CD4-positive, CD25-positive, alpha-beta regulatory T cell (primary cell): ENCODE measurements at regions not wholly inside any gene's neighbourhood (a gene's known extent, or its start where the extent isn't known, plus 50 kb on each side); places are given as distances from the start of the nearest gene placed in this dataset.

Experiments
- ATAC-seq, 2 donors: fragments of 150-1000 bp; cut with Tn5 transposase; one replicate each; pipeline ENCODE4 v1.10.0; 2021; ENCODE audit warnings: low read depth in 2 of 2, moderate number of reproducible peaks in 2 of 2, moderate library complexity in 1 of 2
- DNase-seq, 3 donors: peaks; one replicate each; pipeline versions ENCODE4 v3.0.0 to v3.0.0-alpha.2; 2012 to 2022; ENCODE audit warnings: mixed read lengths in 1 of 3
- H3K27ac ChIP-seq: one replicate; pipeline ENCODE4 v1.7.0; 2013; ENCODE audit warnings: mild to moderate bottlenecking, low read length; ENCODE audit not compliant: insufficient read depth, poor library complexity, severe bottlenecking
- H3K27me3 ChIP-seq: one replicate; pipeline ENCODE4 v1.7.0; 2013; ENCODE audit warnings: low read length; ENCODE audit not compliant: control insufficient read depth, insufficient read depth
- H3K36me3 ChIP-seq: one replicate; pipeline ENCODE4 v1.7.0; 2013; ENCODE audit warnings: mild to moderate bottlenecking, low read length, moderate library complexity; ENCODE audit not compliant: control insufficient read depth, insufficient read depth
- H3K4me1 ChIP-seq: 2 replicates; pipeline ENCODE4 v1.7.0; 2013; ENCODE audit warnings: mild to moderate bottlenecking, low read length; ENCODE audit not compliant: insufficient read depth, control insufficient read depth, poor library complexity, severe bottlenecking
- H3K4me3 ChIP-seq: one replicate; pipeline ENCODE4 v1.7.0; 2013; ENCODE audit warnings: low read depth, mild to moderate bottlenecking, low read length, moderate library complexity
- H3K9me3 ChIP-seq, 2 experiments: 1 replicate in 1 of 2; 2 replicates in 1 of 2; pipeline ENCODE4 v1.7.0; 2013; ENCODE audit warnings: low read length in 2 of 2, mild to moderate bottlenecking in 1 of 2, moderate library complexity in 1 of 2; ENCODE audit not compliant: control insufficient read depth in 2 of 2
- H3K27ac Mint-ChIP-seq, 3 donors: one replicate each; pipeline ENCODE4 v1.8.0; 2020 to 2022; ENCODE audit warnings: mild to moderate bottlenecking in 3 of 3, mixed read lengths in 3 of 3, moderate library complexity in 2 of 3
- H3K27me3 Mint-ChIP-seq: one replicate; pipeline ENCODE4 v1.8.0; 2022; ENCODE audit warnings: mild to moderate bottlenecking, mixed read lengths
- H3K36me3 Mint-ChIP-seq: one replicate; pipeline ENCODE4 v1.8.0; 2020; ENCODE audit warnings: mixed read lengths
- H3K4me1 Mint-ChIP-seq, 4 donors: one replicate each; pipeline ENCODE4 v1.8.0; 2020 to 2022; ENCODE audit warnings: mixed read lengths in 4 of 4, mild to moderate bottlenecking in 1 of 4
- H3K4me3 Mint-ChIP-seq, 4 donors: one replicate each; pipeline ENCODE4 v1.8.0; 2020 to 2022; ENCODE audit warnings: mild to moderate bottlenecking in 4 of 4, mixed read lengths in 4 of 4, moderate library complexity in 3 of 4
- H3K9me3 Mint-ChIP-seq, 7 donors: one replicate each; pipeline ENCODE4 v1.8.0; 2020 to 2022; ENCODE audit warnings: mixed read lengths in 7 of 7, mild to moderate bottlenecking in 3 of 7, moderate library complexity in 2 of 7

- Mint-ChIP-seq H3K27me3 (peaks cover 4% of the 10 kb centered on the region), H3K27ac (no peak overlapping the region), H3K36me3 (no peaks in the 10 kb centered on the region), H3K4me3 (no peak overlapping the region), H3K4me1 (no peaks in the 10 kb centered on the region), H3K9me3 (peaks cover 0 to 12% (median 5%) of the 10 kb centered on the region in 7 donors)
- no peaks in the 10 kb centered on the region for H3K36me3 ChIP-seq
- DNase-seq (no peak), ATAC-seq (no peak)
- H3K27me3 ChIP-seq, result no peaks in the 10 kb centered on the region
- no peak overlapping the region for H3K27ac ChIP-seq
- H3K4me1 ChIP-seq, result no peaks in the 10 kb centered on the region
- no peak overlapping the region for H3K4me3 ChIP-seq
- no peaks in the 10 kb centered on the region for H3K9me3 ChIP-seq
Observed at GRCh38 chr10:83801983-83802382, 337.3 kb upstream of the GHITM start.

GRCh38 chr10:83806717-83807116, 332.6 kb upstream of the GHITM start:
- no peak overlapping the region for H3K4me3 Mint-ChIP-seq
- H3K4me1 Mint-ChIP-seq, result no peaks in the 10 kb centered on the region
- peaks cover 0 to 17% (median 6%) of the 10 kb centered on the region in 7 donors for H3K9me3 Mint-ChIP-seq
- H3K9me3 ChIP-seq, result no peaks in the 10 kb centered on the region
- DNase-seq (no peak), ATAC-seq (no peak)
- no peak overlapping the region for H3K4me3 ChIP-seq
- no peaks in the 10 kb centered on the region for H3K4me1 ChIP-seq
- no peak overlapping the region for H3K27ac Mint-ChIP-seq
- H3K36me3 ChIP-seq, result no peaks in the 10 kb centered on the region
- H3K27me3 Mint-ChIP-seq, result peaks cover 9% of the 10 kb centered on the region
- no peak overlapping the region for H3K27ac ChIP-seq
- H3K36me3 Mint-ChIP-seq, result no peaks in the 10 kb centered on the region
- no peaks in the 10 kb centered on the region for H3K27me3 ChIP-seq

GRCh38 chr10:83809001-83809400, 330.3 kb upstream of the GHITM start:
- Mint-ChIP-seq H3K36me3 (no peaks in the 10 kb centered on the region), H3K27me3 (peaks cover 9% of the 10 kb centered on the region), H3K27ac (no peak overlapping the region), H3K9me3 (peaks cover 0 to 6% (median 2%) of the 10 kb centered on the region in 7 donors), H3K4me1 (no peaks in the 10 kb centered on the region), H3K4me3 (no peak overlapping the region)
- Histone ChIP-seq H3K4me1 (no peaks in the 10 kb centered on the region), H3K27ac (no peak overlapping the region), H3K36me3 (no peaks in the 10 kb centered on the region), H3K27me3 (no peaks in the 10 kb centered on the region), H3K4me3 (no peak overlapping the region), H3K9me3 (no peaks in the 10 kb centered on the region)
- DNase-seq, result no peak
- ATAC-seq, result no peak

GRCh38 chr10:83816942-83817341, 322.4 kb upstream of the GHITM start:
- Histone ChIP-seq H3K27ac (no peak overlapping the region), H3K4me1 (no peaks in the 10 kb centered on the region), H3K9me3 (no peaks in the 10 kb centered on the region), H3K4me3 (no peak overlapping the region), H3K27me3 (no peaks in the 10 kb centered on the region), H3K36me3 (no peaks in the 10 kb centered on the region)
- Mint-ChIP-seq H3K9me3 (peaks cover 0 to 7% (median 0%) of the 10 kb centered on the region in 7 donors), H3K36me3 (no peaks in the 10 kb centered on the region), H3K27me3 (no peaks in the 10 kb centered on the region), H3K4me3 (no peak overlapping the region), H3K4me1 (no peaks in the 10 kb centered on the region), H3K27ac (no peak overlapping the region)
- DNase-seq, result no peak
- ATAC-seq, result no peak

GRCh38 chr10:83817797-83818196, 321.5 kb upstream of the GHITM start:
- no peaks in the 10 kb centered on the region for H3K27me3 Mint-ChIP-seq

GRCh38 chr10:83819609-83820008, 319.7 kb upstream of the GHITM start:
- Histone ChIP-seq H3K9me3 (no peaks in the 10 kb centered on the region), H3K36me3 (no peaks in the 10 kb centered on the region), H3K4me3 (no peak overlapping the region), H3K27ac (no peak overlapping the region), H3K4me1 (no peaks in the 10 kb centered on the region), H3K27me3 (no peaks in the 10 kb centered on the region)
- Mint-ChIP-seq H3K36me3 (no peaks in the 10 kb centered on the region), H3K27ac (no peak overlapping the region), H3K4me3 (no peak overlapping the region), H3K9me3 (peaks cover 0 to 7% (median 2%) of the 10 kb centered on the region in 7 donors), H3K27me3 (no peaks in the 10 kb centered on the region), H3K4me1 (no peaks in the 10 kb centered on the region)
- ATAC-seq (no peak), DNase-seq (no peak)

More at GRCh38 chr10:83817797-83818196, 321.5 kb upstream of the GHITM start:
- H3K4me3 Mint-ChIP-seq, result no peak overlapping the region
- H3K4me1 Mint-ChIP-seq, result no peaks in the 10 kb centered on the region
- peaks cover 0 to 7% (median 0%) of the 10 kb centered on the region in 7 donors for H3K9me3 Mint-ChIP-seq
- no peak overlapping the region for H3K27ac Mint-ChIP-seq
- no peak overlapping the region for H3K4me3 ChIP-seq
- no peaks in the 10 kb centered on the region for H3K36me3 ChIP-seq
- DNase-seq (no peak), ATAC-seq (no peak)
- no peaks in the 10 kb centered on the region for H3K36me3 Mint-ChIP-seq
- H3K27me3 ChIP-seq, result no peaks in the 10 kb centered on the region
- no peaks in the 10 kb centered on the region for H3K9me3 ChIP-seq
- H3K4me1 ChIP-seq, result no peaks in the 10 kb centered on the region
- H3K27ac ChIP-seq, result no peak overlapping the region

GRCh38 chr10:83820033-83820432, 319.3 kb upstream of the GHITM start:
- no peaks in the 10 kb centered on the region for H3K9me3 ChIP-seq
- Mint-ChIP-seq H3K4me1 (no peaks in the 10 kb centered on the region), H3K36me3 (no peaks in the 10 kb centered on the region), H3K4me3 (no peak overlapping the region), H3K27me3 (no peaks in the 10 kb centered on the region), H3K27ac (no peak overlapping the region), H3K9me3 (peaks cover 0 to 7% (median 2%) of the 10 kb centered on the region in 7 donors)
- H3K4me1 ChIP-seq, result no peaks in the 10 kb centered on the region
- no peaks in the 10 kb centered on the region for H3K36me3 ChIP-seq
- no peaks in the 10 kb centered on the region for H3K27me3 ChIP-seq
- ATAC-seq, result no peak
- no peak overlapping the region for H3K27ac ChIP-seq
- DNase-seq, result no peak
- H3K4me3 ChIP-seq, result no peak overlapping the region

GRCh38 chr10:83824099-83824498, 315.2 kb upstream of the GHITM start:
- ATAC-seq, result no peak
- H3K4me1 ChIP-seq, result no peaks in the 10 kb centered on the region
- H3K4me1 Mint-ChIP-seq, result no peaks in the 10 kb centered on the region
- H3K36me3 Mint-ChIP-seq, result no peaks in the 10 kb centered on the region
- no peaks in the 10 kb centered on the region for H3K36me3 ChIP-seq
- no peak overlapping the region for H3K27ac ChIP-seq
- H3K4me3 ChIP-seq, result no peak overlapping the region
- H3K27me3 Mint-ChIP-seq, result no peaks in the 10 kb centered on the region
- no peak overlapping the region for H3K4me3 Mint-ChIP-seq
- H3K9me3 ChIP-seq, result no peaks in the 10 kb centered on the region
- peaks cover 0 to 11% (median 2%) of the 10 kb centered on the region in 7 donors for H3K9me3 Mint-ChIP-seq
- H3K27me3 ChIP-seq, result no peaks in the 10 kb centered on the region
- no peak overlapping the region for H3K27ac Mint-ChIP-seq
- DNase-seq, result no peak
